SK-N-SH (cell line): ENCODE measurements at regions not wholly inside any gene's neighbourhood (a gene's known extent, or its start where the extent isn't known, plus 50 kb on each side); places are given as distances from the start of the nearest gene placed in this dataset.
A peak's percentile ranks its signal among the peaks of the same experiment; 100 is the strongest.

ENCODE experiments used
- CTCF ChIA-PET: fragments of 300-600, 350-600 bp; formaldehyde crosslinking; extraction: SDS; loops from one replicate; lab custom pipeline; 2021; lab: Yijun Ruan, JAX
- POLR2A ChIA-PET: fragments of 350-600 bp; sonication (Branson Sonifier 250); formaldehyde crosslinking; extraction: SDS; loops from one replicate; lab custom pipeline; 2020; ENCODE audit warnings: antibody characterized with exemption, inconsistent platforms; lab: Yijun Ruan, JAX
- DNase-seq: peaks from one replicate; pipeline ENCODE4 v3.0.0; 2012
- H2AFZ ChIP-seq: fragments of 200-600 bp; sonication (generic); 2 replicates; pipeline ENCODE4 v1.8.1; 2016; ENCODE audit warnings: antibody characterized with exemption, mild to moderate bottlenecking, low read depth
- H3F3A ChIP-seq: fragments of 200-600 bp; sonication (generic); replicated peaks from 2 replicates; pipeline ENCODE3; 2016; ENCODE audit warnings: antibody characterized with exemption, mild to moderate bottlenecking; ENCODE audit not compliant: insufficient read depth
- H3K27ac ChIP-seq, 2 experiments: fragments of 200-500 bp in 1 of 2; fragments of 200-600 bp in 1 of 2; sonication (Bioruptor generic) in 1 of 2; sonication (generic), shearing (Covaris generic) in 1 of 2; 2 replicates each; pipeline versions ENCODE4 v1.5.1 to v1.6.1; 2014 to 2016; ENCODE audit warnings: low read depth in 2 of 2, inconsistent platforms in 1 of 2, low read length in 1 of 2, mild to moderate bottlenecking in 1 of 2, mixed read lengths in 1 of 2
- H3K27me3 ChIP-seq: fragments of 200-600 bp; sonication (generic), shearing (Covaris generic); 2 replicates; pipeline ENCODE4 v1.6.1; 2016; ENCODE audit warnings: mixed run types; ENCODE audit not compliant: insufficient read depth
- H3K36me3 ChIP-seq, 2 experiments: fragments of 200-500 bp in 1 of 2; fragments of 200-600 bp in 1 of 2; sonication (Bioruptor generic) in 1 of 2; sonication (generic) in 1 of 2; replicated peaks in 1 of 2; 2 replicates each; pipeline versions ENCODE3 to v1.5.1; 2014 to 2016; ENCODE audit warnings: low read length in 1 of 2, mild to moderate bottlenecking in 1 of 2; ENCODE audit not compliant: insufficient read depth in 2 of 2, control insufficient read depth in 1 of 2
- H3K4me1 ChIP-seq, 2 experiments: fragments of 200-500 bp in 1 of 2; fragments of 200-600 bp in 1 of 2; sonication (Bioruptor generic) in 1 of 2; sonication (generic), shearing (Covaris generic) in 1 of 2; 2 replicates each; pipeline versions ENCODE4 v1.5.1 to v1.6.1; 2014 to 2016; ENCODE audit warnings: low read depth in 1 of 2, low read length in 1 of 2, mixed run types in 1 of 2; ENCODE audit not compliant: insufficient read depth in 2 of 2, control insufficient read depth in 1 of 2
- H3K4me2 ChIP-seq: fragments of 200-600 bp; sonication (generic), shearing (Covaris generic); 2 replicates; pipeline ENCODE4 v1.6.1; 2017; ENCODE audit warnings: mixed run types
- H3K4me3 ChIP-seq, 2 experiments: fragments of 200-500 bp in 1 of 2; fragments of 200-600 bp in 1 of 2; sonication (Bioruptor generic) in 1 of 2; sonication (generic), shearing (Covaris generic) in 1 of 2; 2 replicates each; pipeline versions ENCODE4 v1.5.1 to v1.8.1; 2014 to 2016; ENCODE audit warnings: low read depth in 2 of 2, inconsistent platforms in 1 of 2, low read length in 1 of 2, mild to moderate bottlenecking in 1 of 2, mixed read lengths in 1 of 2, moderate library complexity in 1 of 2
- H3K79me2 ChIP-seq: fragments of 200-600 bp; sonication (generic); 2 replicates; pipeline ENCODE4 v1.8.1; 2017; ENCODE audit warnings: mild to moderate bottlenecking; ENCODE audit not compliant: insufficient read depth
- H3K9ac ChIP-seq: fragments of 200-600 bp; sonication (generic); 2 replicates; pipeline ENCODE4 v1.6.1; 2017; ENCODE audit warnings: mixed run types
- H3K9me2 ChIP-seq: fragments of 200-600 bp; sonication (generic); 2 replicates; pipeline ENCODE4 v1.6.1; 2017; ENCODE audit warnings: mixed run types
- H3K9me3 ChIP-seq: fragments of 200-600 bp; sonication (generic); 2 replicates; pipeline ENCODE4 v1.6.1; 2017; ENCODE audit warnings: mixed run types, mild to moderate bottlenecking, moderate library complexity
- H4K20me1 ChIP-seq: fragments of 200-600 bp; sonication (generic); 2 replicates; pipeline ENCODE4 v1.6.1; 2017; ENCODE audit warnings: mild to moderate bottlenecking, mixed run types; ENCODE audit not compliant: insufficient read depth
- CHD2 ChIP-seq: fragments of 150-350 bp; IDR thresholded peaks from 2 replicates; pipeline ENCODE4 v1.6.1; 2018; ENCODE audit warnings: low read length; ENCODE audit not compliant: partially characterized antibody
- CTCF ChIP-seq: fragments of 200-600 bp; sonication (generic); IDR thresholded peaks from 2 replicates; pipeline ENCODE4 v1.6.1; 2017; ENCODE audit warnings: antibody characterized with exemption, mild to moderate bottlenecking, moderate library complexity
- ELF1 ChIP-seq: IDR thresholded peaks from 2 replicates; pipeline ENCODE4 v1.4.0; 2012
- EP300 ChIP-seq, 2 experiments: IDR thresholded peaks; 2 replicates each; pipeline versions ENCODE4 v1.4.0 to v1.6.1; 2012; ENCODE audit warnings: borderline replicate concordance in 1 of 2, low read depth in 1 of 2, low read length in 1 of 2
- EZH2phosphoT487 ChIP-seq: fragments of 200-600 bp; sonication (generic); IDR thresholded peaks from 2 replicates; pipeline ENCODE4 v1.6.1; 2017; ENCODE audit warnings: low read depth, mixed run types, mild to moderate bottlenecking, antibody characterized with exemption, moderate library complexity, borderline replicate concordance
- FOSL2 ChIP-seq: IDR thresholded peaks from 2 replicates; pipeline ENCODE4 v1.4.0; 2012; ENCODE audit warnings: low read depth, mild to moderate bottlenecking, moderate library complexity, borderline replicate concordance
- FOXJ3 ChIP-seq: sonication (generic); formaldehyde crosslinking; IDR thresholded peaks from 2 replicates; pipeline ENCODE4 v1.5.1; 2020; ENCODE audit warnings: mild to moderate bottlenecking, missing genetic modification reagents
- GABPA ChIP-seq: IDR thresholded peaks from 2 replicates; pipeline ENCODE4 v1.4.0; 2012; ENCODE audit warnings: low read depth, mild to moderate bottlenecking
- GATA2 ChIP-seq: sonication (generic); formaldehyde crosslinking; IDR thresholded peaks from 2 replicates; pipeline ENCODE4 v1.5.0; 2020; ENCODE audit warnings: mild to moderate bottlenecking, missing genetic modification reagents
- JUND ChIP-seq: IDR thresholded peaks from 2 replicates; pipeline ENCODE4 v1.4.0; 2012
- NFIC ChIP-seq: IDR thresholded peaks from 2 replicates; pipeline ENCODE4 v1.4.0; 2012; ENCODE audit warnings: borderline replicate concordance
- PBX3 ChIP-seq: IDR thresholded peaks from 2 replicates; pipeline ENCODE4; 2012
- RAD21 ChIP-seq: IDR thresholded peaks from 2 replicates; pipeline ENCODE4 v1.6.1; 2012; ENCODE audit warnings: mild to moderate bottlenecking, low read length
- RCOR1 ChIP-seq: fragments of 150-350 bp; IDR thresholded peaks from 2 replicates; pipeline ENCODE4 v1.6.1; 2017; ENCODE audit warnings: antibody characterized with exemption, low read length
- REST ChIP-seq: IDR thresholded peaks from 2 replicates; pipeline ENCODE4 v1.6.1; 2012; ENCODE audit warnings: mild to moderate bottlenecking, low read depth, low read length, moderate library complexity
- RFX5 ChIP-seq: IDR thresholded peaks from 2 replicates; pipeline ENCODE4 v1.6.1; 2012; ENCODE audit warnings: mild to moderate bottlenecking, improper control_type of control experiment, low read length
- RXRA ChIP-seq: IDR thresholded peaks from 2 replicates; pipeline ENCODE4 v1.4.0; 2012; ENCODE audit warnings: low read depth, mild to moderate bottlenecking, borderline replicate concordance
- SIN3A ChIP-seq: IDR thresholded peaks from 2 replicates; pipeline ENCODE4 v1.6.1; 2012; ENCODE audit warnings: low read depth, mild to moderate bottlenecking, low read length, moderate library complexity, borderline replicate concordance
- SMC3 ChIP-seq: IDR thresholded peaks from 2 replicates; pipeline ENCODE4 v1.6.1; 2012; ENCODE audit warnings: low read depth, low read length, improper control_type of control experiment
- TAF1 ChIP-seq: IDR thresholded peaks from 2 replicates; pipeline ENCODE4 v1.6.1; 2012; ENCODE audit warnings: low read depth, mild to moderate bottlenecking, low read length, moderate library complexity, borderline replicate concordance
- TCF12 ChIP-seq: IDR thresholded peaks from 2 replicates; pipeline ENCODE4 v1.4.0; 2012
- TEAD4 ChIP-seq: IDR thresholded peaks from 2 replicates; pipeline ENCODE4 v1.4.0; 2012; ENCODE audit warnings: mild to moderate bottlenecking, borderline replicate concordance; ENCODE audit not compliant: insufficient read depth
- USF1 ChIP-seq: IDR thresholded peaks from 2 replicates; pipeline ENCODE4 v1.4.0; 2012; ENCODE audit warnings: low read depth, borderline replicate concordance
- USF2 ChIP-seq: fragments of 150-350 bp; IDR thresholded peaks from 2 replicates; pipeline ENCODE4 v1.6.1; 2017; ENCODE audit warnings: antibody characterized with exemption, low read length, low read depth, borderline replicate concordance
- YY1 ChIP-seq: IDR thresholded peaks from 2 replicates; pipeline ENCODE4 v1.4.0; 2012; ENCODE audit warnings: low read depth, mild to moderate bottlenecking
- WGBS: methylation state at CpG from one replicate; pipeline ENCODE4 v1.1.6; 2017; ENCODE audit warnings: low lambda C conversion rate; 5-methylcytosine and 5-hydroxymethylcytosine counted together

- TF ChIP-seq TEAD4, result no peak
- TF ChIP-seq EZH2phosphoT487, result no peak
- no peak for TF ChIP-seq TAF1
- no peak for TF ChIP-seq GABPA
- TF ChIP-seq CTCF, result no peak
- TF ChIP-seq RXRA, result no peak
- no peak for TF ChIP-seq NFIC
- no peak for TF ChIP-seq FOXJ3 (CRISPR knock-in tag)
These were observed 307.9 kb upstream of the PRMT6 start (continued) for GRCh38 chr1:106748606-106749005.

- H3K9me3 ChIP-seq, result no peaks in the 10 kb centered on the region
- POLR2A ChIA-PET, result no interaction called here
- H3K79me2 ChIP-seq, result no peaks in the 10 kb centered on the region
- TF ChIP-seq CHD2 (peak; percentile 57), TCF12 (peak; percentile 43; the same call in 1 of the 2 replicates), SMC3 (no peak), ELF1 (no peak), USF1 (no peak), FOSL2 (no peak), JUND (no peak), GATA2 (CRISPR knock-in tag) (peak; percentile 79), USF2 (no peak), NFIC (no peak), REST (no peak), TAF1 (no peak), RCOR1 (peak; percentile 78; the same call in 1 of the 2 replicates), PBX3 (no peak), EP300 (IDR thresholded peaks at IDR 0.05; ENCODE audit: borderline replicate concordance in 1 of 2, low read depth in 1 of 2, low read length in 1 of 2) (peak in 1 of 2 experiments; percentile 95; a peak in 2 of 4 replicates), FOXJ3 (CRISPR knock-in tag) (0 out of 2 replicates have a peak, but pooled peaks have one; percentile 45), RFX5 (no peak), SIN3A (no peak), RAD21 (peak; percentile 18; the same call in 1 of the 2 replicates), RXRA (no peak), EZH2phosphoT487 (no peak), YY1 (no peak)
These were observed 307.0 kb upstream of the PRMT6 start for GRCh38 chr1:106749491-106749890.

More at GRCh38 chr1:106749491-106749890, 307.0 kb upstream of the PRMT6 start:
- 5% methylated on average over 2 of the region's 2 CpGs for WGBS
- peak; percentile 19 for DNase-seq
- H3K27ac ChIP-seq, result peak overlapping the region in 1 of 2 experiments; percentile 50; a peak in 1 of 4 replicates
- H4K20me1 ChIP-seq, result no peaks in the 10 kb centered on the region
- no peaks in the 10 kb centered on the region for H3K9me2 ChIP-seq
- no peak overlapping the region for H3K9ac ChIP-seq
- H3F3A ChIP-seq, result no peaks in the 10 kb centered on the region
- no peak overlapping the region for H3K4me2 ChIP-seq
- no peak overlapping the region for H3K4me3 ChIP-seq
- H2AFZ ChIP-seq, result no peak overlapping the region
- H3K4me1 ChIP-seq, result peaks cover 0 to 3% of the 10 kb centered on the region in 2 experiments; a peak in 3 of 4 replicates
- no peaks in the 10 kb centered on the region for H3K27me3 ChIP-seq
- H3K36me3 ChIP-seq, result no peaks in the 10 kb centered on the region
- CTCF ChIA-PET, result interaction anchor here (0.8 to 1.6 kb wide), 3 partner anchors 11 to 294 kb away, joined by 3 read pairs; no protein-coding TSS in a partner anchor
